Endothelial cell of umbilical vein (primary cell): ENCODE measurements at regions not wholly inside any gene's neighbourhood (a gene's known extent, or its start where the extent isn't known, plus 50 kb on each side); places are given as distances from the start of the nearest gene placed in this dataset.
A peak's percentile ranks its signal among the peaks of the same experiment; 100 is the strongest.

Source experiments
- EZH2 ChIP-seq: IDR thresholded peaks from 2 replicates; pipeline ENCODE4 v1.6.1; 2012; ENCODE audit warnings: borderline replicate concordance, low read depth, mild to moderate bottlenecking, moderate library complexity, low read length, inconsistent platforms; ENCODE audit not compliant: severe bottlenecking
- FOS ChIP-seq: IDR thresholded peaks from 2 replicates; pipeline ENCODE4 v1.6.1; 2011; ENCODE audit warnings: mild to moderate bottlenecking, low read length, moderate library complexity, borderline replicate concordance; ENCODE audit not compliant: insufficient read depth
- GATA2 ChIP-seq: IDR thresholded peaks from 2 replicates; pipeline ENCODE4 v1.7.0; 2011; ENCODE audit warnings: low read depth, mild to moderate bottlenecking, moderate library complexity, mixed read lengths, low read length; ENCODE audit not compliant: insufficient read length, insufficient read depth
- JUN ChIP-seq: IDR thresholded peaks from 2 replicates; pipeline ENCODE4 v1.6.1; 2011; ENCODE audit warnings: borderline replicate concordance, low read depth; ENCODE audit not compliant: insufficient read length, insufficient read depth
- MYC ChIP-seq: IDR thresholded peaks from one replicate; pipeline ENCODE4 v1.6.1; 2011; ENCODE audit warnings: mild to moderate bottlenecking, low read depth, low read length
- POLR2A ChIP-seq: IDR thresholded peaks from 2 replicates; pipeline ENCODE4 v1.6.1; 2012; ENCODE audit warnings: low read depth, mild to moderate bottlenecking, control low read depth, low read length
- POLR2AphosphoS5 ChIP-seq: IDR thresholded peaks from 2 replicates; pipeline ENCODE4 v1.6.1; 2012; ENCODE audit warnings: low read depth, mild to moderate bottlenecking, control low read depth, low read length, moderate library complexity; ENCODE audit not compliant: insufficient read depth
- TF ChIP-seq, protein P1 (sequence below), 2 donors: IDR thresholded peaks; 1 replicate in 1 of 2; 2 replicates in 1 of 2; pipeline ENCODE4 v1.5.1; 2011; ENCODE audit warnings: low read length in 2 of 2, mild to moderate bottlenecking in 2 of 2, moderate library complexity in 2 of 2, control low read depth in 1 of 2, inconsistent platforms in 1 of 2, low read depth in 1 of 2; ENCODE audit not compliant: insufficient read depth in 1 of 2; ENCODE audit errors: extremely low read depth in 1 of 2

DNA sequence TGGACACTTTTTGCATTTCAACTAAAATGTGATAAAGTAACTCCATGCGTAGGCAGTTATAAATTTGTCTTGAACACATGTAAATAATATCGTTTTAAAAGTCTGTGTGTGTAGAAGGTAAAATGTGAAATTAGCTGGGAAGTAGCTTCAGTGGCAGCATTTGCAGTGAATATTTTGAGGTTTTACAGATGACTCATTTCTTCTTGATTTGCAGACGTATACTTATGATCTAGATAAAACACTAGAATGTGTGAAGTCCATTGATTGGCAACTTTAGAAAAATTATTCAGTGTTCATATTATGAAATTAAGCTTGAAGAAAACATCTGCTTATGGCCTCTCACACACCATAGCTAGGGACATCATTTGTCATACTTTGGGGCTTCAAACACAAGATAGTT is 788.6 kb upstream of the NOVA1 start:
- TF ChIP-seq EZH2 = no peak
- TF ChIP-seq POLR2A = no peak
- TF ChIP-seq, protein P1, sequence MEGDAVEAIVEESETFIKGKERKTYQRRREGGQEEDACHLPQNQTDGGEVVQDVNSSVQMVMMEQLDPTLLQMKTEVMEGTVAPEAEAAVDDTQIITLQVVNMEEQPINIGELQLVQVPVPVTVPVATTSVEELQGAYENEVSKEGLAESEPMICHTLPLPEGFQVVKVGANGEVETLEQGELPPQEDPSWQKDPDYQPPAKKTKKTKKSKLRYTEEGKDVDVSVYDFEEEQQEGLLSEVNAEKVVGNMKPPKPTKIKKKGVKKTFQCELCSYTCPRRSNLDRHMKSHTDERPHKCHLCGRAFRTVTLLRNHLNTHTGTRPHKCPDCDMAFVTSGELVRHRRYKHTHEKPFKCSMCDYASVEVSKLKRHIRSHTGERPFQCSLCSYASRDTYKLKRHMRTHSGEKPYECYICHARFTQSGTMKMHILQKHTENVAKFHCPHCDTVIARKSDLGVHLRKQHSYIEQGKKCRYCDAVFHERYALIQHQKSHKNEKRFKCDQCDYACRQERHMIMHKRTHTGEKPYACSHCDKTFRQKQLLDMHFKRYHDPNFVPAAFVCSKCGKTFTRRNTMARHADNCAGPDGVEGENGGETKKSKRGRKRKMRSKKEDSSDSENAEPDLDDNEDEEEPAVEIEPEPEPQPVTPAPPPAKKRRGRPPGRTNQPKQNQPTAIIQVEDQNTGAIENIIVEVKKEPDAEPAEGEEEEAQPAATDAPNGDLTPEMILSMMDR (IDR thresholded peaks at IDR 0.05; ENCODE audit: extremely low read depth in 1 of 2, insufficient read depth in 1 of 2, low read depth in 1 of 2, low read length in 2 of 2) = no peak
- TF ChIP-seq MYC = no peak
- no peak for TF ChIP-seq JUN
- TF ChIP-seq FOS = peak; percentile 53
- TF ChIP-seq POLR2AphosphoS5 = no peak
- TF ChIP-seq GATA2 = no peak
